ENCODE measurements at regions not wholly inside any gene's neighbourhood (a gene's known extent, or its start where the extent isn't known, plus 50 kb on each side); places are given as distances from the start of the nearest gene placed in this dataset.

DNA sequence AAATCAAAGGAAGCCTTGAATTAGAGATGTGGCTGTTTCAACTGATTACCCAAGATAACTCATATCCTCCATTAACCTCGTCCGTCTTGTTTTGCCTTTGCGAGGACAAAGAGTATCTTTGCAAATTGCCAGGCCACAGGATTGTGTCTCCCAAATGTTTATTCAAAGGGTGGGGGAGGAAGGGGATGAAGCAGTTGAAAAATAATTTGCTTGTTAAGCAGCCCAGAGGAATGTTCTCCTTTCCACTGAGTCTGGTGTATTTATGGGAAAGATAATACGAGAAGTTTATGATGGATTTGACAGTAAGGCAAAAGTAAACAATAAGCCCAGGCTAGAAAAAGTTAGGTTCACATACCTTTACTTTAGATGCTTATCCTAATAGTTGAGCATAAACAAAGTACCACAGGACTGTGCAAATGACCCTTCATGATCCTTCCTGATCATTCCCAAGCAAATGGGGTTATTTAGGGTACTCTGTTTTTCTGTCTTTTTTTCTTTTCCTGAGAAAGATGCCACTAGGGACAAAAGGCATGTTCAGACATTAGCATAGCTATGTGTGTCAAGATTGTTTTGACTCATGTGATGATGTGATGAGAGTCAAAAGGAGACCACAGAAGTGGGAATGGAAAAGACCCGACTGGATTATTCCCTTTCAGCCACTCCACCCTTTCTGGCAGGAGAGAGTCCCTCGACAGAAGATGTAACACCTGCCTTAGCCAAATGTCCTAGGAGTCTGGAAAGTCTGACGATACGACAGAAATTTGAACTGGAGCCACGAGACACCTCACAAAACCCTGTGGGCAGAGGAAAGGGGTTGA lies 243.0 kb upstream of the GLI3 start:
- no peak for DNase-seq

DNA sequence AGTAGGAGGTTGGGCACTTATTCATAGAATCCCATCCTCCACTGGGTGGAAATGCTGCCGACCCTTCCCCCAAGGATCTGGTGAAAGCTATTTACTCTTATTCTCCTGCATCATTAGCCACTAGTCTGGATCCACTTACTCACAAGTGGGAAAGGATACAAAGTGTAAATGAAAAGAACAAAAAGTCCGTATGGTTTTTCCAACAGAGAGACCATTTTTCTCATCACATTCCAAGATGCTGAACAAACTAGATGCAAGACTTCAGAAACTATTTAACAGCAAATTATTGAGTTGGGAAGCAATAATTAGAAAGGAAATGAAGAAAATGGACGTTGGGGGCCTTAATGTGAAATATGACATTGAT lies 242.4 kb upstream of the GLI3 start:
- DNase-seq = no peak

DNA sequence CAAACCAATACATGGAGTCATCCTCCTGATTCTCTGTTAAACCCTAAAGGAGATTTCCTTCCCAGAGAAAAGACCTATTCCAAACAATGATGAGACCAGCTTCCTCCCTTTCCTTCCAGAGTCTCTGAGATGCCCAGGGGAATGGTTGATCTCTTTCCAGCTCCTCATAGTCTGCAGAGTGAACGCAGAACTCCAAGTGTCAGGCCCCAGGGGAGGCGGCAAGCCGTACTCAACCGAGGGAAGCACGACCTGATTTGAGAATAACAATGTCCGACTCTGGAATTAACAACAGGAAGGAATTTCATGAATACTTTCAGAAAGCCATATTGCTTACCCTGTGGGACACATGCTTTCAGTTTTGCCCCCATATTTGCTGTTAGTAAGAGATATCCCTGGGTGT lies 241.7 kb upstream of the GLI3 start:
- DNase-seq = no peak

DNA sequence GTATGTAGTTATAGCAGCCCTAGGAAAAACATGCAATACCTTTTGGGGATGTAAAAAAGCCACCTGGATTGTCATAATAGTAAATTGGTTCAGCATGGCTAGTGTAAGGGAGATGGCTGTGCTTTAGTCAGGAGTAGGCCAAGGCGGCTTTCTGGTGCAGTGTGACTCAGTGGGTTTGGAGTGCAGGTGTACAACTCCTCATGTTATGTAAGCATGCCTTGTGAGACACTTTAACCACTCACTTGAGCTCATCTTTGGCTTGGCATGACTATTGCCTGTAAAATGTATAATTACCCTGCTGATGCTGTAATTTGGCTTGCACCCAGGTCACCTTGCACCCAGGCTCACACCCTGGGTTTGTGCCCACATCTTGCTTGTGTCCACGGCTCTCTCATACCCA lies 239.2 kb upstream of the GLI3 start:
- DNase-seq = no peak

DNA sequence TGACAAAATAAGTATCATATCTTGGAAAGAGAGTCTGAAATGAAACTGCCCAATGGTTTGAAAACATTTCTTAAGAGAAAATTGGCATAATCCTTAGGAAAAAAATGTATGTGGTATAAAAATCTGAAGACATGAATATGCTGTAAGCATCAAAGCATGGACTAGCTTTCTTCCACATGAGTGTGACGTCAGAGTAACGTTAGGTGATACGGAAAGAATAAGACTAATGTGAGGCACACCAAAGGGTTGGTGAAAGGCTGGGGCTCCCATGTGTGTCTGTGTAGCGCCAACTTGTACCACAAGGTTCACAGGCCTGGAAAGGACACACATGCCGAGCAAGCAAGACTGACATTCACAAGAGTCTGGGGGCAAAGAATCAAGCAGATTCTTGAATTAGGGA lies 238.1 kb upstream of the GLI3 start:
- DNase-seq = no peak

DNA sequence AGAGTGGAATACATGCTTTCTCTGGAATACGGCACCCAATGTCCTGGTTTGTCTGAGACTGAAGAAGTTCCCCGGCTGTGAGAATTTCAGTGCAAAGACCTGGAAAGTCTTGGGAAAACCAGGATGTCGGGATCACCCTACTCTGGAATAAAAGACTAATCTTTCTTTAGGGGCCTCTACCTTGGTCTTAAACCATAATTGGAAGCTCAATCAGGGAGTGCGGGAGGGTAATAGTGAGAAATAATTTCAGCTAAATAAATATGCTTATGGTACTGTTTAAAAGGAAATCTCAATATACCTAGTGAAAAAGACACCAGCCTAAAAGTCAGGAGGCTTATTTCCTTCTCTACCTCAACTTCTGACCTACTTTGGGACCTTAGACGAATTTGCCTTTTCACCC lies 236.1 kb upstream of the GLI3 start:
- no peak for DNase-seq

DNA sequence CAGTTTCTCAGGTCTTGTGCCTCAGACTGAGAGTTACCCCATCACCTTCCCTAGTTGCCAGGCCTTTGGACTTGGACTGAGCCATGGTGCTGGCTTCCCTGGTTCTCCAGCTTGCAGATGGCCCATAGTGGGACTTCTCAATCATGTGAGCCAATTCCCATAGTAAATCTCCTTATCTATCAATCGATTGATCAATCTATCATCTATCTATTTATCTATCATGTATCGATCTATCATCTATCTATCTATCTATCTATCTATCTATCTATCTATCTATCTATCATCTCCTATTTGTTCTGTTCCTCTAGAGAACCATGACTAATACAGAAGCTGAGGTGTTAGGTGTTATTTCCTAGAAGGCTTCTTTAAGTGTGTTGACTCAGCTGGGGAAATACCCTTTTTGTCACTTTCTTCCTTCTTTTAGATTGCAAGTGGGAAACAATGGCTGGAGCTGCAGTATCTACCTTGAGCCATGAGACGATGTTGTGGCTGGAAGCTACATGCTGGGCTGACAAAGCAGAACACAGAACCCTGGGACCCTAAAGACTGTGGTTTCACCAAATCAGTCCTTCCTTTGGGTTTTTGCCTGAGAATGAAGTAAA lies 234.7 kb upstream of the GLI3 start:
- DNase-seq = no peak

DNA sequence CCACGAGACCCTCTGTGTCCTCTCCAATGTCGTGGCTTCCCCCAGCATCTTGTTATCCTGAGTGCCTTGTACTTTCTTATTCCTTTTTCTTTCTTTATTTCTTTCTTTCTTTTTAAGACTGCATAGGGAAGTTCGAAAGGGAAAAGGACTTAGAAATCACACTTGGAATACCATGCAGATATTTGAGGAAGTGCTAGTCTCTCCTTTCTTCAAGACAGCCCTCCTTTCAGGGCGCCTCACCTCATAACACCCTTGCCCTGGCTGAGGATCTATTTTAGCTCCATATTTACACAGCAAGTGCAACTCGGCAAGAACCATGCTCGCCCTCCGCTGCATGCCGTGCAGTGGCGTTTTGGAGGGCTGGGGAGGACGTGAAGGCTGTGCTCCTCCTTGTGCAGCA lies 232.3 kb upstream of the GLI3 start:
- DNase-seq = peak; percentile 26

DNA sequence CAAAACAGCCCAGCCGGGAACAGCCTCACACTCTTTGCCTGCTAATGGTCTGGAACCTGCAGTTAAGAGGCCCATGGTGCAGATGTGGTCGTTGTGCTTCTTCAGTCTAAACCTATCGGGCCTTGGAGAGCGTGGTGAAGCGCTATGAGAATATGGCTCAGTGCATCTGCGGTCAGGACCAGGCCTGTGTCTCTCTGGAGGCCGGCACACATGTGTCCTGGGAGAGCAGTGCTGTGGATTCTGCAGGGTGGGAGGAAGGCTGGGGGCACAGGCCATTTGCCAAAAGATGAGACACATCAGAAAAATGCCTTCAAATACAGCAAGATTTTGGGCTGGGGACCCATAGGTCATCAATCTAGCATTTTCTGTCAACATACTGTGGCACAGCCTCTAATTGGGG lies 231.5 kb upstream of the GLI3 start:
- DNase-seq = no peak

DNA sequence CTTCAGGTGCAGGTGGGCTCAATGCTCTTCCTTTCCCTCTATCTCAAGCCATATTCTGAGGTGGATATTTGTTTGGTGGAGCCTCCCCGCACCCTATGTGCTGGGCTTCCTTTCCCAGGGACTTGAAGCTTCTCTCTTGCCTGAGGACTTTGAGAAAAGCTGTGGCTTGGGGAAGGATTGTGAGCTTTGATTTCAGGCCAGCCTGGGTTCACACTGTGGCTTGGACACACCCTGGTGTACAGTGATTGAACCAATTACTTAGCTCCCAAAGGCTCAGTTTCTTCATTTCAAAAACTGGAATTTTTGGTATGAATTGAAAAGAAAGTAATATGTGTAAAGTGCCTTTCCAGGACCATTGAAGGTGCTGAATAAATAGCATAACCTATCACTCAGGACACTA lies 224.5 kb upstream of the GLI3 start:
- DNase-seq = no peak

DNA sequence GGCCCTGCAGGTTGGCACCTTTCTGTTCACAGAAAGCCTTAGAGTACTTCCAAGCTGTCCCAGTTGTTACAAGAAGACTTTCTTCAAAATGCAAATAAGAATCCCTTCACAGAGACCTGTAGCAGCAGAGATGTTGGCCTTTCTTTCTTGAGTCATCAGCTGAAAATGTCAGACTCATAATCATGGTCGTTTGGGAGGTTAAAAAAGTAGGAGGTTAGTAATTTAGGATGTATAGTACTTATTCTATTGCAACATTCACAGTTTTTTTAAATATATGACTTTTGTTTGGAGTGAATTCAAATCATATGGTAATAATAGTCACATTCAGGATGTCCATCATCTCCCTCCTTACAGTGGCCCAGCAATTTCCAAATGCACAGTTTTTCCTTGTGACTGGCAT lies 223.9 kb upstream of the GLI3 start:
- DNase-seq = no peak

DNA sequence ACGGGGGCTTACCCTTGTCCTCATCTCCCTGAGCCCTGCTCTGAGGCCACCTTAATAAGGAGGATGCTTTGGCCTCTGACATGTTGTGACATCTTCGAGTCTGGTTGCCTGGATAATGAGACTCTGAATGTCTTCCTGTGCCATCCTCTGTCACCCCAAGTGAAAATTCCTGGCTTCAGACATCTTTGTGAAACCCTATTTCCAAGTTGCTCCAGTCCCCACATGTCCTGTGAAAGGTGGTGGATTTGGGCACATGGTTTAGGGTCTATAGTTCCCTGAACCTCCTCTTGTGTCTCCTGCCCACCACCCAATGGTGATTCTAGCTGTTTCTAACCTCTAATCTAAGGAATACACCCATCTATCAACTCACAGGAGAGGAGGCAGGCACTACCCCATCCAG lies 223.1 kb upstream of the GLI3 start:
- no peak for DNase-seq

DNA sequence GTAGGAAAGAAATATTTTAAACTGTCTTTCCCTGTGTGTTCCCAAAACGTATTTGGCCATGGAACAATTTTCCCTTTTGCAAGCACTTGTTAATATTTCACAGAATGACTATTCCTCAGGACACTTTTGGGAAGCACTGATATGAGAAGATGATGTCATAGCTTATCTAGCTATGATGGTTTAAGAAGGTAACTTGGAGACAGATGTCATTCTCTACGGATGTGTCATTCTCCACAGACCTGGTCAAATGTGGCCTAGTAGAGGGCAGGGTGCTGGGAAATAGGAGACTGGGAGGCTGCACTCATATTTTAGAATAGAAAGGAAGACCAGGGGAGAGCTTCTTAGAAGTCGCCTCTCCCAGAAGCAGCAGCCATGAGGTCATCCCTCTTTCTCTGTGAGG lies 220.7 kb upstream of the GLI3 start:
- no peak for DNase-seq

DNA sequence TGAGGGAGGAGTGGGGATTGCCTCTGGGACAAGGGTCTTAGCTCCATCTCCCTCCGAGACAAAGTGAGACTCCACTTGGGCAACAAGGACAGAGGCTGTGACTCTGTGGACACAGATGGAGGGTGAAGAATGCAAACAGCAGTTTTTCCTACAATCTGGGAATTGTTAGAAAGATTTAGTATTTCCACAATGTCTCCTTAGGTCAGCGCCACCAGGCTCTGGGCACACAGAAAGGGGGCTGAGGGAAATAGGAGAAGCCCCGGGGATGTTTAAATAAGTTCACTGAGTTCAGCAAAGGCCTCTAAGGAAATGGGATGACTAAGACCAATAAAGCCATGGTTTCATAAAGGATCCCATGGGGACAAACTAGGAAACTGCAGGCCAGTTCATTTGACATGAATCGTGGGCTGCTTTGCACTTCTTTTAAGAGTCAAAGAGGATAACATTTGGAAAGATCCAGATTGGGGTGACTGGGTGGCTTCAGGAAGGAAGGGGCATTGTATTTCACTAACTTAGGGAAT lies 219.8 kb upstream of the GLI3 start:
- DNase-seq = no peak

DNA sequence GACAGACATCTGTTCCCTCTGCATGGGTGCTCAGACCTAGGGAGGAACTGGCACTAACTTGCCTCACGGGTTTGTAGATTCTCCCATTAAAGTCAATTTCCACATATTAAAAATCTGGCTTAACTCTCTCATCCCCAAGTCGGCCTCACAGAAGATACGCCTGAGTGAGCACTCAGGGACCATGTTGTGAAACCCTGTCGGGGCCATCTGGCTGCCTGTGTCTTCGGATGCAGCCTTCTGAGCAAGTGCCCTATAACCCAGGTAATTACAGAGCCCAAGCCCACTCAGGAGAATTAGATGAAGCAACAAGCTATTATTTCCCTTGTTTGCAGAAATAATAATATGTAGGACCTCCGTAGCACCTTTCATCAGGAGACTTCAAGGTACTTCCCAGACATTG lies 219.3 kb upstream of the GLI3 start:
- no peak for DNase-seq

DNA sequence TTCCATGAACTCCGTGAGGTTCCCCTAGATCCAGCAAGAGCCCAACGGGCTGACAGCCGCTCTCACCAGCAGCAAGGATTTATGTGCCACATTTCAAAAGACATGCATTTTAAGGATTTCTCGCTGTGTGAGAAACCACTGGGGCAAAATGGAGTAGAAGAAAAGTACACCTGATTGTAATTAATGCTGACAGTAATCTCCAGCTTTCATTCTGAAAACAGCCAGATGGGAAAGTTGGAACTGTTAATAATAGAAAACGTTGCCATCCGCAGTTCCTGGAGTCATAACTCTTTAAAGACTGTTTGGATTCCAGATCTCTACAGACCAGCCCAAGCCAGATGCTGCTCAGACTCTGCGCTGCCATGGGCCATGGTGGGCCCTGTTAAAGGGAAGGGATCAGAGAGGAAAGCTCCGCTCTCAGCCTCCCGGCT lies 216.9 kb upstream of the GLI3 start:
- no peak for DNase-seq

DNA sequence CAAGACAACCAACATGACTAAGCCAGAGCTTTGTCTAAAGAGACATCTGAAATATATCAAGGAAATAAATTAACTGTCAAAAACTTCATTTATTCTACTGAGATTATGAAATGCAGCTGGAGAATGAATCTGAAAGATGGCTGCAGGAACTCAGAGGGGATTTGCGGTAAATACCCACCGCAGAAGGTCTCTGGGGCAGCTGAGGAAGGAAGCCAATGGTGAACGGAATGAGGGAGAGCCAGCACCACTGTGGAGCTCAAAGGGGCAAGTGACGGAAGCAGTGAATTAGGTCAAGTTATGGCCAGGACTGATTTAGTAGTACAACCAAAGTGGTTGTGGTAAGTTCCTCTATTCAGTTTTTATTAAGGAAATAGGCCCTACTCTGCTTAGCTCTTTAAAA lies 215.3 kb upstream of the GLI3 start:
- no peak for DNase-seq

DNA sequence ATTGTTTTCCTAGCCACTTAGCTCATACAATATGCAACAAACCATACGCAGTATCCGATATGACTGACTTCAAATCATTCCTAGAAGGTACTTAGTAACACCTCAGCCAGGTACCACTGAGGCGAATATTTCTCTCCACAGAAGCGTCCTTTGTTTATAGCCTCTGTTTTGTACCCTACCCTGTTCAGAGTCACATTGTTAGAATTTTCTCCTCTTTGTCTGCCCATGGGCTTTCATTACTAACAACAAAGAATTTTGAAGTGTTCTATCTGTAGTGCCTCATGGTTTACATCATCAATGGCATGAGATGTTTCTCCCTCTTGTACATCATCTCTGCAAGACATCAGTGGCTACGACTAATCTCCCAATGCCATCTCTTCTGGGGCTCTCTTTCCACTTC lies 212.4 kb upstream of the GLI3 start:
- no peak for DNase-seq

DNA sequence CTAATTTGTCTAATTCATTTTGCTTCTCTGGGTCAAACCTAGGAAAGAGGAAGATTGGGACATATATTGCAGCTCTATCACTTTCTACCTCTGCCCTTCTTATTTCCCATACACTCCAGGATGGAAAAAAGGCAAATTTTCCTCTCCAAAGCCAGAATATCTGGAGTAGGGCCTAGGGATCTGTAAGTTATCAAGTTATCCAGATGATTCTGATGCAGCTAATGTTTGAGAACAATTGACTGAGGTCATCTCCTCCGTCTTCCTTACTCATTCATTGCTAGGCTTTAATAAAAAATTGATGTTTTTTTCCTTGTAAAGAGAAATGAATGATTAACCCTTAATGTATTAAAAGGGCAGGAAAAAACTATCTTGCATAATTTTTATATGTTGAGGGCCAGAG lies 211.9 kb upstream of the GLI3 start:
- no peak for DNase-seq

DNA sequence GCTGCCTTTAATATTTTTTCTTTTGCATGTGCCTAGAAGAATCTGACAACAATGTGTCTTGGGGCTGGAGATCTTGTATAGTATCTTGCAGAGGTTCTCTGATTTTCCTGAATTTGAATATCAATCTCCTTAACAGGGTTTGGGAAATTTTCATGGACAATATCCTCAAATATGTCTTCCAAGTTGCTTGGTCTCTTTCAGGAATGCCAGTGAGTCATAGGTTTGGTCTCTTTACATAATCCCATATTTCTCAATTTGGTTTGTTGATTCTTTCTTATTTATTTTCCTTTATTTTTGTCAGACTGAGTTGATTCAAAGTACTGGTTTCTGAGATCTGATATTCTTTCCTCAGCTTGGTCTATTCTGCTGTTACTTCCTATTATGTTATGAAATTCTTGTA lies 208.7 kb upstream of the GLI3 start:
- DNase-seq = no peak

DNA sequence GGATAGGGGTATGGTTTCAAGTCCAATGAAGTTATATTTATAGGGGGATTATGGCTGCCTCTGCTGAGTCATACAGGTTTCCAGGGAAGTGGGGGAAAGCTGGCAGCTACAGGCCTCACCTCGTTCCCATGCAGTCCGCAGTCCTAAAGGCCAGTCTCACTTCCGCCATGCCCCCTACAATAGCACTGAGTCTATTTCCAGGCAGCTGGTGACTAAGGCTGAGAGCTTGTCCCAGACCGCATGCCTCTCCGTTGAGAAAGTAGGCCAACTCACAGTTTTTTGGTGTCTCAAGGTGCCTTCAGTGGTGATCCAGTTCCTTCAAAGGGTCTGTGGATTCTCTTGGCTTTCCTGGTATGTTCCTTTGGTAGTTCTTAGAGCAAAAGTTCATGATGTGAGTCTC lies 203.9 kb upstream of the GLI3 start:
- DNase-seq = no peak

DNA sequence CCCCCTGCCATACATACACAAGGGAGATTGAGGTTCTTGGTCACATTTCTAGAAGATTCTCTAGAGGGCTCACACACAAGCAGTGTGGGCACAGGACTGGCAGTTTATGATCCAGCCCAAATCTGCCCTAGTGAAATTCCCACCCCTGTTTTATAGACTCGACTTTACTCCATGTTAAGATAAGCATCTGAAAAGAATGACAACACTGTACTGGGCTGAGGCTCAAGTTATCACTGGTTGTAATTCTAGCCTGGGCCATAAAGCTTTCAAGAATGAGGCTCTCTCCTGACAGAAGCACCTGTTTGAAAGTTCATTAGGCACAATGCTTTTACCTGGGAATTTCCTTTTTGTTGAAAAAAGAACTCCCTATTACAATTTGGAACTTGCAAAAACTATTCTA lies 195.6 kb upstream of the GLI3 start:
- no peak for DNase-seq

DNA sequence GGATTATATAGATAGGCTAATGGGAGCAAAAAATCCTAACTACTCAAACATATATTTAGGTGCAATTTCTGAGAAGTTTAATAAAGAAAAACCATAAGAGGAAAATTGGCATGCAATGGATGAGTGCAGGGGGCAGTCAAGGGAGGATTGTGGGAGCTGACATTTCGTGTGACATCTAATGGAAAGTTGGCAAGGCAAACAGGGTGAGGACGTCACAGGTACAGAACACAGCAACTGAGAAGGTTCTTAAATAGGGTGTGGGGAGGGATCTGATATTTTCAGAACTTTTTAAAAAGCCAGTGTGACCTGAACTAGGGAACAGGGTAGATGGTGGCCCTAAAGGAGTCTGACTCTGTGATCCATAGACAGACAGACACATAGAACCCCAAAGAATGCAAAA lies 194.9 kb upstream of the GLI3 start:
- DNase-seq = no peak

DNA sequence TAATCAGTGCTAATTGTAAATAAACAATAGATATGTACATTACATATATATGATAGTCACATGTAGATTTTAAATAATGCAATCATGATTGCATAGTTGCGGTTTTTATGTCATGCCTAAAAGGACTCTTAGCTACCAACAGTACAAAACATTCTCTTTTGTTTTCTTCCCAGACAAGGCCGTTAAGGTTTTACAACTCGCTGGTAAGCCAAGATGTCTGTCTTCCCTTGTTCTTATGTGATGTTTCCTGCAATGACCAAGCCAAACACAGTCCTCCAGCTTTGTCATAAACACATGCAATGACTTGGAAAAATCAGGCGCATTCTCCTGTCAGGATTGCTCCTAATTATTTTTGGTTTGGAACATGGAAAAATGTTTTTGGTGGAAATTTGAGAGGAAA lies 192.3 kb upstream of the GLI3 start:
- no peak for DNase-seq

DNA sequence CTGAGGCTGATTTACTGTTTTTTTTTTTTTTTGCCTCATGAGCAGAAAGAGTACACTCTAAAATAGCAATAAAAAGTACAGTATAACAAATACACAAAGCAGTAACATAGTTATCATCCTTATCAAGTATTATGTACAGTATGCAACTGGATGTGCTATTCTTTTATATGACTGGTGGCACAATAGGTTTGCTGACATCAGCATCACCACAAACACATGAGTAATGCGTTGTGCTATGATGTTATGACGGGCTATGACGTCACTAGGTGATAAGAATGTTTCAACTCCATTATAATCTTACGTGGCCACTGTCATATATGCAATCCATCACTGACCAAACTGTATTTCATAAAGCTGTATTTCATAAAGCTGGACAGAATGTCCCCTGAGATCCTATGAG lies 189.2 kb upstream of the GLI3 start:
- no peak for DNase-seq
